Liver (tissue), 8 donors: ENCODE measurements at regions not wholly inside any gene's neighbourhood (a gene's known extent, or its start where the extent isn't known, plus 50 kb on each side); places are given as distances from the start of the nearest gene placed in this dataset.

Experiments used
- DNase-seq: peaks from one replicate; pipeline ENCODE4 v3.0.0-alpha.2; 2017; ENCODE audit warnings: low spot score
- H3K27ac ChIP-seq, 2 donors: one replicate each; pipeline ENCODE4 v1.7.0; 2013; ENCODE audit warnings: inconsistent platforms in 2 of 2, low read length in 2 of 2, control low read depth in 1 of 2, low read depth in 1 of 2, mild to moderate bottlenecking in 1 of 2
- H3K27me3 ChIP-seq, 4 donors: one replicate each; pipeline versions ENCODE4 v1.6.1 to v1.7.0; 2013; ENCODE audit warnings: low read length in 3 of 4, inconsistent platforms in 1 of 4, mild to moderate bottlenecking in 1 of 4, moderate library complexity in 1 of 4; ENCODE audit not compliant: control insufficient read depth in 4 of 4, insufficient read depth in 4 of 4
- H3K36me3 ChIP-seq, 4 donors: one replicate each; pipeline versions ENCODE4 v1.6.1 to v1.7.0; 2013; ENCODE audit warnings: low read length in 3 of 4, mild to moderate bottlenecking in 3 of 4, low read depth in 1 of 4, moderate library complexity in 1 of 4; ENCODE audit not compliant: control insufficient read depth in 4 of 4, insufficient read depth in 3 of 4
- H3K4me1 ChIP-seq, 4 donors: one replicate each; pipeline versions ENCODE4 v1.6.1 to v1.7.0; 2013; ENCODE audit warnings: low read length in 3 of 4, mild to moderate bottlenecking in 3 of 4, moderate library complexity in 1 of 4; ENCODE audit not compliant: control insufficient read depth in 4 of 4, insufficient read depth in 4 of 4
- H3K4me3 ChIP-seq, 3 donors: one replicate each; pipeline versions ENCODE4 v1.6.1 to v1.7.0; 2013; ENCODE audit warnings: low read length in 3 of 3, control low read depth in 1 of 3, low read depth in 1 of 3, mild to moderate bottlenecking in 1 of 3
- H3K9ac ChIP-seq, 2 donors: one replicate each; pipeline ENCODE4 v1.7.0; 2013; ENCODE audit warnings: low read length in 2 of 2, mild to moderate bottlenecking in 2 of 2, moderate library complexity in 2 of 2, control low read depth in 1 of 2, low read depth in 1 of 2
- H3K9me3 ChIP-seq, 4 donors: one replicate each; pipeline versions ENCODE4 v1.6.1 to v1.7.0; 2013; ENCODE audit warnings: low read length in 3 of 4; ENCODE audit not compliant: control insufficient read depth in 4 of 4
- ATF3 ChIP-seq: IDR thresholded peaks from 2 replicates; pipeline ENCODE4 v1.6.1; 2016; ENCODE audit warnings: antibody characterized with exemption
- CTCF ChIP-seq: fragments of 150-350 bp; IDR thresholded peaks from 2 replicates; pipeline ENCODE4 v1.5.1; 2017; ENCODE audit warnings: improper control_type of control experiment, low read depth, low read length; ENCODE audit not compliant: missing input control
- EGR1 ChIP-seq, 2 donors: IDR thresholded peaks; 2 replicates each; pipeline ENCODE4 v1.6.1; 2016 to 2018; ENCODE audit warnings: antibody characterized with exemption in 2 of 2, low read depth in 2 of 2
- FOXA1 ChIP-seq: IDR thresholded peaks from 2 replicates; pipeline ENCODE4 v1.6.1; 2016; ENCODE audit warnings: antibody characterized with exemption
- FOXA2 ChIP-seq: IDR thresholded peaks from 2 replicates; pipeline ENCODE4 v1.6.1; 2016; ENCODE audit warnings: antibody characterized with exemption
- GABPA ChIP-seq, 2 donors: IDR thresholded peaks in 1 of 2; conservative IDR thresholded peaks in 1 of 2; 2 replicates each; pipeline ENCODE4 v1.6.1; 2016; ENCODE audit warnings: antibody characterized with exemption in 2 of 2, mild to moderate bottlenecking in 1 of 2, moderate library complexity in 1 of 2
- HNF4A ChIP-seq, 2 donors: conservative IDR thresholded peaks; 2 replicates each; pipeline ENCODE4 v1.6.1; 2016; ENCODE audit warnings: antibody characterized with exemption in 2 of 2, mild to moderate bottlenecking in 2 of 2
- HNF4G ChIP-seq: IDR thresholded peaks from 2 replicates; pipeline ENCODE4 v1.6.1; 2016; ENCODE audit warnings: antibody characterized with exemption
- JUND ChIP-seq, 2 donors: IDR thresholded peaks; 2 replicates each; pipeline ENCODE4 v1.6.1; 2016; ENCODE audit warnings: antibody characterized with exemption in 2 of 2
- MAX ChIP-seq: IDR thresholded peaks from 2 replicates; pipeline ENCODE4 v1.6.1; 2016; ENCODE audit warnings: antibody characterized with exemption
- NR2F2 ChIP-seq: IDR thresholded peaks from 2 replicates; pipeline ENCODE4 v1.6.1; 2016; ENCODE audit warnings: antibody characterized with exemption
- RAD21 ChIP-seq, 2 donors: IDR thresholded peaks; 2 replicates each; pipeline ENCODE4 v1.6.1; 2016; ENCODE audit warnings: antibody characterized with exemption in 2 of 2, mild to moderate bottlenecking in 2 of 2
- REST ChIP-seq: IDR thresholded peaks from 2 replicates; pipeline ENCODE4 v1.6.1; 2016; ENCODE audit warnings: antibody characterized with exemption, mild to moderate bottlenecking
- RXRA ChIP-seq, 2 donors: IDR thresholded peaks; 2 replicates each; pipeline ENCODE4 v1.6.1; 2017 to 2018; ENCODE audit warnings: antibody characterized with exemption in 2 of 2, mild to moderate bottlenecking in 1 of 2
- SP1 ChIP-seq: IDR thresholded peaks from 2 replicates; pipeline ENCODE4 v1.6.1; 2018; ENCODE audit warnings: antibody characterized with exemption, mild to moderate bottlenecking
- TAF1 ChIP-seq: conservative IDR thresholded peaks from 2 replicates; pipeline ENCODE4 v1.6.1; 2016; ENCODE audit warnings: antibody characterized with exemption, mild to moderate bottlenecking
- YY1 ChIP-seq: IDR thresholded peaks from 2 replicates; pipeline ENCODE4 v1.6.1; 2016; ENCODE audit warnings: antibody characterized with exemption, mild to moderate bottlenecking
- ZBTB33 ChIP-seq: IDR thresholded peaks from 2 replicates; pipeline ENCODE4 v1.6.1; 2016; ENCODE audit warnings: antibody characterized with exemption
- WGBS: extraction: QIAGEN DNeasy Blood & Tissue Kit; methylation state at CpG from one replicate; pipeline ENCODE4 v1.1.7; 2013; 5-methylcytosine and 5-hydroxymethylcytosine counted together
- donor health status: healthy.
- donor health status: healthy.
- donor health status: healthy.
- donor health status: healthy.
- donor health status: healthy.

- TF ChIP-seq HNF4A (conservative IDR thresholded peaks at IDR 0.05) (no peak), FOXA2 (no peak), HNF4G (no peak), ATF3 (no peak), JUND (IDR thresholded peaks at IDR 0.05) (no peak), GABPA (IDR thresholded peaks at IDR 0.05 in 1 of 2, conservative IDR thresholded peaks at IDR 0.05 in 1 of 2) (no peak), SP1 (no peak), EGR1 (IDR thresholded peaks at IDR 0.05; ENCODE audit: low read depth in 2 of 2) (no peak), CTCF (no peak), RAD21 (IDR thresholded peaks at IDR 0.05) (no peak), REST (no peak), YY1 (no peak), ZBTB33 (no peak), MAX (no peak), NR2F2 (no peak), RXRA (IDR thresholded peaks at IDR 0.05) (no peak), TAF1 (no peak)
- H3K27me3 ChIP-seq = no peaks in the 10 kb centered on the region
Observed at GRCh38 chr15:95848126-95848525, 482.4 kb upstream of the NR2F2 start.

GRCh38 chr15:95850837-95851236, 479.7 kb upstream of the NR2F2 start:
- no peak overlapping the region for H3K9ac ChIP-seq
- 96% methylated on average over 2 of the region's 2 CpGs for WGBS
- TF ChIP-seq TAF1 (no peak), CTCF (no peak), MAX (no peak), HNF4G (no peak), YY1 (no peak), SP1 (no peak), REST (no peak), RAD21 (IDR thresholded peaks at IDR 0.05) (no peak), FOXA2 (no peak), FOXA1 (no peak)

More at GRCh38 chr15:95848126-95848525, 482.4 kb upstream of the NR2F2 start:
- Histone ChIP-seq H3K36me3 (no peaks in the 10 kb centered on the region), H3K4me3 (no peak overlapping the region), H3K4me1 (no peaks in the 10 kb centered on the region), H3K27ac (no peak overlapping the region), H3K9me3 (no peaks in the 10 kb centered on the region), H3K9ac (no peak overlapping the region)
- no peak for DNase-seq
- 68% methylated on average over 1 of the region's 1 CpG for WGBS

More at GRCh38 chr15:95850837-95851236, 479.7 kb upstream of the NR2F2 start:
- no peaks in the 10 kb centered on the region for H3K27me3 ChIP-seq
- no peaks in the 10 kb centered on the region for H3K9me3 ChIP-seq
- H3K4me3 ChIP-seq = no peak overlapping the region
- no peaks in the 10 kb centered on the region for H3K36me3 ChIP-seq
- no peaks in the 10 kb centered on the region for H3K4me1 ChIP-seq
- DNase-seq = no peak
- H3K27ac ChIP-seq = no peak overlapping the region
